Breast epithelium (tissue), 4 donors: ENCODE measurements at regions not wholly inside any gene's neighbourhood (a gene's known extent, or its start where the extent isn't known, plus 50 kb on each side); places are given as distances from the start of the nearest gene placed in this dataset.

ENCODE experiments used
- DNase-seq, 2 donors: peaks; one replicate each; pipeline ENCODE4 v3.0.0-alpha.2; 2019; ENCODE audit warnings: low spot score in 2 of 2
- H3K27ac ChIP-seq, 2 donors: fragments of 200-600 bp; sonication (generic) in 1 of 2; one replicate each; pipeline ENCODE4 v1.5.1; 2016 to 2019; ENCODE audit warnings: mild to moderate bottlenecking in 1 of 2
- H3K27me3 ChIP-seq, 2 donors: fragments of 200-600 bp; sonication (generic) in 1 of 2; one replicate each; pipeline versions ENCODE4 v1.5.1 to v1.6.0; 2017 to 2019; ENCODE audit warnings: control low read depth in 1 of 2, mild to moderate bottlenecking in 1 of 2
- H3K36me3 ChIP-seq: fragments of 200-600 bp; one replicate; pipeline ENCODE4 v1.5.1; 2019
- H3K4me1 ChIP-seq, 2 donors: fragments of 200-600 bp; sonication (generic); one replicate each; pipeline ENCODE4 v1.5.1; 2016 to 2019; ENCODE audit warnings: control low read depth in 1 of 2
- H3K4me3 ChIP-seq, 3 donors: fragments of 200-600 bp; sonication (generic); 1 replicate in 2 of 3; 2 replicates in 1 of 3; pipeline ENCODE4 v1.5.1; 2016 to 2019; ENCODE audit warnings: mild to moderate bottlenecking in 3 of 3, moderate library complexity in 2 of 3
- H3K9me3 ChIP-seq, 2 donors: fragments of 200-600 bp; sonication (generic) in 1 of 2; one replicate each; pipeline ENCODE4 v1.5.1; 2016 to 2019; ENCODE audit warnings: control low read depth in 1 of 2
- POLR2A ChIP-seq: fragments of 450-650 bp; IDR thresholded peaks from one replicate; pipeline ENCODE4 v1.6.1; 2016; ENCODE audit warnings: antibody characterized with exemption, mild to moderate bottlenecking, moderate library complexity
- POLR2AphosphoS5 ChIP-seq, 3 donors: sonication (generic); formaldehyde crosslinking; IDR thresholded peaks; one replicate each; pipeline ENCODE4 v1.6.1; 2017; ENCODE audit warnings: antibody characterized with exemption in 3 of 3
- intact Hi-C: fragments of 100-400 bp; cut with DNase I; formaldehyde crosslinking; loops from one replicate; pipeline ENCODE4 v1.15.1; 2023; ENCODE audit warnings: low total_unique reads
- TF ChIP-seq, protein P1 (sequence below), 3 donors: fragments of 450-650 bp; IDR thresholded peaks; one replicate each; pipeline ENCODE4 v1.5.1; 2016 to 2017; ENCODE audit warnings: antibody characterized with exemption in 3 of 3, mild to moderate bottlenecking in 3 of 3, moderate library complexity in 3 of 3

DNA sequence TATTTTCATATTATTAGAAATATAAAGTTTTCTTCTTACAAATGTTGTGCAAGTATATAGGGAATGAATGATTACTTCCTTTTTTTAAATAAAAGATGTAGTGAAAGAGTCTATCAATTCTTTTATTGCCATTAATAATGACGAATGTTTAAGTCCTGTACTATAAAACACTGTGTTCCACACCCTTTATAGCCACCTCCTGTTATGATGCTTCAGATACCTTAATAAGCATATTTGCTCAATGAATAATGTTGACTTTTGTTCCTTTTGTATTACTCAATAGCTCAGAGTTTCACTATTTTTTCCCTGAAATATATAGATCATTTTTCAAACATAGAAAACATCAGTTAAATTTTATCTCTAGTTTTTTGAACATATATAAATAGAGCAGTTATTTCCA, 378.2 kb upstream of the THBS1 start:
- TF ChIP-seq POLR2A: no peak
- TF ChIP-seq, protein P1, sequence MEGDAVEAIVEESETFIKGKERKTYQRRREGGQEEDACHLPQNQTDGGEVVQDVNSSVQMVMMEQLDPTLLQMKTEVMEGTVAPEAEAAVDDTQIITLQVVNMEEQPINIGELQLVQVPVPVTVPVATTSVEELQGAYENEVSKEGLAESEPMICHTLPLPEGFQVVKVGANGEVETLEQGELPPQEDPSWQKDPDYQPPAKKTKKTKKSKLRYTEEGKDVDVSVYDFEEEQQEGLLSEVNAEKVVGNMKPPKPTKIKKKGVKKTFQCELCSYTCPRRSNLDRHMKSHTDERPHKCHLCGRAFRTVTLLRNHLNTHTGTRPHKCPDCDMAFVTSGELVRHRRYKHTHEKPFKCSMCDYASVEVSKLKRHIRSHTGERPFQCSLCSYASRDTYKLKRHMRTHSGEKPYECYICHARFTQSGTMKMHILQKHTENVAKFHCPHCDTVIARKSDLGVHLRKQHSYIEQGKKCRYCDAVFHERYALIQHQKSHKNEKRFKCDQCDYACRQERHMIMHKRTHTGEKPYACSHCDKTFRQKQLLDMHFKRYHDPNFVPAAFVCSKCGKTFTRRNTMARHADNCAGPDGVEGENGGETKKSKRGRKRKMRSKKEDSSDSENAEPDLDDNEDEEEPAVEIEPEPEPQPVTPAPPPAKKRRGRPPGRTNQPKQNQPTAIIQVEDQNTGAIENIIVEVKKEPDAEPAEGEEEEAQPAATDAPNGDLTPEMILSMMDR (IDR thresholded peaks at IDR 0.05): no peak
- TF ChIP-seq POLR2AphosphoS5 (IDR thresholded peaks at IDR 0.05): no peak
- Histone ChIP-seq H3K36me3 (no peaks in the 10 kb centered on the region), H3K9me3 (no peaks in the 10 kb centered on the region), H3K27me3 (no peaks in the 10 kb centered on the region), H3K4me3 (no peak overlapping the region), H3K4me1 (no peaks in the 10 kb centered on the region), H3K27ac (no peak overlapping the region)
- no peak for DNase-seq
- intact Hi-C loops: no loop called here

DNA sequence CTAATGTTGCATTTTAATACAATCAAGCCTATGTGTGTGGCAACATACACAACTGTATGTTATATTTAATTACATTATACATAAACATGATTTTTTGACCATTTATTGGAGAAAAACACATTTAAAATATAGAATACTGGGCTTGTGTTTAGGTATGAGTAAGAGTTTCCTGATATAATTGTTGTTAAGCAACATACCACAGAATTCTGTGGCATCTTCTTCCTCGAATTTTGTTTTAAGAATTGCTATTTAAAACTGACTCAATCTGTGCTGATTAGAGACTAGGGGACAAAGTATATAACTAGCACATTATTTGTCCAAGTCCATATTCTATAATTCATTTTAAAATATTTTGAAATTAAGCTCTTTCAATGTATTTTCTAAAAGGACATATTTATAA, 376.8 kb upstream of the THBS1 start:
- Histone ChIP-seq H3K4me1 (no peaks in the 10 kb centered on the region), H3K4me3 (no peak overlapping the region), H3K9me3 (no peaks in the 10 kb centered on the region), H3K27me3 (no peaks in the 10 kb centered on the region), H3K36me3 (no peaks in the 10 kb centered on the region), H3K27ac (no peak overlapping the region)
- intact Hi-C loops: no loop called here
- TF ChIP-seq POLR2AphosphoS5 (IDR thresholded peaks at IDR 0.05) (no peak), POLR2A (no peak)
- TF ChIP-seq, protein P1 (IDR thresholded peaks at IDR 0.05): no peak
- no peak for DNase-seq

DNA sequence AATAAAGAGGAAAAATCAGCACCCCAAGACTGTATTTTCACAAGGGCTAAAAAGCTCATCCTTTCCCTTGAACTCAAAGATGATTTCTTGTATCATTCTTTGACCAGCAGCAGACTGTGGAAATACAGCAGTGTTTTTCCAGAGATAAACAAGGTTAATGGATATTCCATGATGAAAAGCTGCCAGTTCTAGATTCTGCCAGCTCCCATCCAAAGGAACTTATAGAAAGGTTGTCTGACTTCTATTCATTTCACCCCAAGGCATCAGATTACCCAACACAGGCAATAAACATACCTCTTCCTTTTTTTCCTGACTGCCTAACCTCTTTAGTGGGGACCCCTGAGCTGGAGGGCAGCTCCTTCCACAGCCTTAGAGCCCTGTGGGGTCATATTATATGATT, 375.8 kb upstream of the THBS1 start:
- Histone ChIP-seq H3K4me1 (no peaks in the 10 kb centered on the region), H3K36me3 (no peaks in the 10 kb centered on the region), H3K4me3 (no peak overlapping the region), H3K9me3 (no peaks in the 10 kb centered on the region), H3K27me3 (no peaks in the 10 kb centered on the region), H3K27ac (no peak overlapping the region)
- no peak for DNase-seq
- intact Hi-C loops: no loop called here
- TF ChIP-seq, protein P1 (IDR thresholded peaks at IDR 0.05): no peak
- TF ChIP-seq POLR2A (no peak), POLR2AphosphoS5 (IDR thresholded peaks at IDR 0.05) (no peak)

DNA sequence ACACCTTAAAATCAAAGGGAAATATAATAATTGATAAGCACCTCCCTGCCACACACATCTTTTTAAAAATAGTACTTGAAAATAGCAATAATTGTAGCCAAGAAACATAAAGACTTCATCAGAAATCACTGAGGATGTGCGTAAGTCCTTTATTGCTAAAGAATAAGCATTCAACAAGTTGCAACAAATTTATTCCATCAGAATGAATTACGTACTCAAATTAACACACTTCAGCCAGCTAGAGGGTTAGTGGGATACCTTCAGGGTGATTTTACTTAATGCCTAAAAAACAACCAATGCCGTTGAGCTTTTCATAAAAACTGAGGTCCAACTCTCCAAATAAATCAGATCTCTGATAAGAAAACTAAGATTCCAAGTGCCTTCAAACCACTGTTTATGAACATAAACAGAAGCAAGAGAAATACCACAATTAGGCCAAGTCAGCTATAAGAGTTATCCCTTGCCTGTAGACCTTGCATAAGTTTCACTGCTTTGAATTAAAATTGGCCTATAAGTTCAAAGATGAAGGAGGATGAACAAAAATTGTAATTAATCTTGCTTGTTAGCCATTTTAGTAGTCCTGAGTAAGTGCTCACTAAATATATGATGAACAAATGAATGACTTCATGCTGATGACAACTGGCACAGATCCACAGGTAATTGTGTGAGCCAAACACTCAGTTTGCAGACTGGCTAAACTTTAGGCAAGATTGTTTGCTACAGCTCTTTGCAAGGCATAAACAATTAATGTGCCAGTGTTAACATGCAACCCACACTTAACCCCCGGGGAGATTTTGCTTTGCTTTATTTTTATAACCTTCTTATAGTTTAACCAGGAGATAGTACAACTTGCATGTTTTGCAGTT, 375.1 kb upstream of the THBS1 start:
- intact Hi-C loops: no loop called here
- Histone ChIP-seq H3K27me3 (no peaks in the 10 kb centered on the region), H3K4me3 (no peak overlapping the region), H3K36me3 (no peaks in the 10 kb centered on the region), H3K9me3 (no peaks in the 10 kb centered on the region), H3K4me1 (no peaks in the 10 kb centered on the region), H3K27ac (no peak overlapping the region)
- DNase-seq: no peak
- TF ChIP-seq POLR2AphosphoS5 (IDR thresholded peaks at IDR 0.05) (no peak), POLR2A (no peak)
- TF ChIP-seq, protein P1 (IDR thresholded peaks at IDR 0.05): no peak

DNA sequence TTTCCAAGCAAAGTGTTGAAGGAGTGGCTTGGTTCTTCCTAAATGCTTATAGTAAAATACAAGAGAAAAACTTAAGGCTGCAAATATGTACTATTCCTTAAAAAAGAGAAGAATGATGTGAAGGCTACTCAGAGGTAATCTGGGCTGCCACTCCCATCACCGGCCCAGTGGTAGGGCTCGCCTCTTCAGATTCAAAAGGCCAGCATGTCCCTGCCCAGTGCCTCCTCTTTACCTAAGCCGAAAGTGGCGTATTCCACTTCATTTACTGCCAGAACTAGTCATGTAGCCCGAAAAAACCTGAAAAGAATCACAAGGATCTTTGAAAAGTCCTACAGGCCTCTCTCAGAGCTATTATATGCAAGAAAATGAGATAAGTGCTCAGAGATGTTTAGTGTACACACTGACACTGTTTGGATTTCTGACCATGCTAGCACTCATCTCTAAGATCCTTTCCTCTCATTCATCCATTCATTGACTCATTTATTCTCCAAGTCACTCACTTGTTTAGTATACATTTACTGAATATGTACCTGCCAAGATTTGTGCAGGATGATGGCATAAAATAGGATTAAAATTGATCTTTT, 373.3 kb upstream of the THBS1 start:
- TF ChIP-seq POLR2AphosphoS5 (IDR thresholded peaks at IDR 0.05) (no peak), POLR2A (no peak)
- TF ChIP-seq, protein P1 (IDR thresholded peaks at IDR 0.05): no peak
- no peaks in the 10 kb centered on the region for H3K9me3 ChIP-seq
- no peaks in the 10 kb centered on the region for H3K36me3 ChIP-seq
- no peak overlapping the region for H3K4me3 ChIP-seq
- no peaks in the 10 kb centered on the region for H3K27me3 ChIP-seq
- DNase-seq: no peak
- intact Hi-C loops: no loop called here
- no peak overlapping the region for H3K27ac ChIP-seq
- no peaks in the 10 kb centered on the region for H3K4me1 ChIP-seq
